ENCODE measurements at regions not wholly inside any gene's neighbourhood (a gene's known extent, or its start where the extent isn't known, plus 50 kb on each side); places are given as distances from the start of the nearest gene placed in this dataset.

GRCh38 chr2:128439791-128440665, 121.4 kb upstream of the HS6ST1 start:
- WGBS, 2 experiments (ENCODE audit: insufficient coverage in 2 of 2): 82 to 89% methylated on average over 11 to 13 of the region's 13 CpGs
- Histone ChIP-seq H3K9me3 (ENCODE audit: control insufficient read depth, low read length) (no peaks in the 10 kb centered on the region), H3K4me3 (ENCODE audit: extremely low read depth, insufficient read depth, low read length, poor library complexity, severe bottlenecking) (no peak overlapping the region), H3K36me3 (ENCODE audit: control insufficient read depth, insufficient read depth, low read length) (no peaks in the 10 kb centered on the region), H3K4me1 (ENCODE audit: control insufficient read depth, insufficient read depth, low read length, poor library complexity, severe bottlenecking) (peaks cover 25% of the 10 kb centered on the region), H3K27ac (ENCODE audit: low read depth, low read length, severe bottlenecking) (no peak overlapping the region)

GRCh38 chr2:128440666-128441340, 122.1 kb upstream of the HS6ST1 start:
- Histone ChIP-seq H3K9me3 (ENCODE audit: control insufficient read depth, low read length) (no peaks in the 10 kb centered on the region), H3K27ac (ENCODE audit: low read depth, low read length, severe bottlenecking) (no peak overlapping the region), H3K4me1 (ENCODE audit: control insufficient read depth, insufficient read depth, low read length, poor library complexity, severe bottlenecking) (peaks cover 25% of the 10 kb centered on the region), H3K4me3 (ENCODE audit: extremely low read depth, insufficient read depth, low read length, poor library complexity, severe bottlenecking) (no peak overlapping the region), H3K36me3 (ENCODE audit: control insufficient read depth, insufficient read depth, low read length) (no peaks in the 10 kb centered on the region)
- WGBS, 2 experiments (ENCODE audit: insufficient coverage in 2 of 2): 94 to 97% methylated on average over 11 to 12 of the region's 14 CpGs

DNA sequence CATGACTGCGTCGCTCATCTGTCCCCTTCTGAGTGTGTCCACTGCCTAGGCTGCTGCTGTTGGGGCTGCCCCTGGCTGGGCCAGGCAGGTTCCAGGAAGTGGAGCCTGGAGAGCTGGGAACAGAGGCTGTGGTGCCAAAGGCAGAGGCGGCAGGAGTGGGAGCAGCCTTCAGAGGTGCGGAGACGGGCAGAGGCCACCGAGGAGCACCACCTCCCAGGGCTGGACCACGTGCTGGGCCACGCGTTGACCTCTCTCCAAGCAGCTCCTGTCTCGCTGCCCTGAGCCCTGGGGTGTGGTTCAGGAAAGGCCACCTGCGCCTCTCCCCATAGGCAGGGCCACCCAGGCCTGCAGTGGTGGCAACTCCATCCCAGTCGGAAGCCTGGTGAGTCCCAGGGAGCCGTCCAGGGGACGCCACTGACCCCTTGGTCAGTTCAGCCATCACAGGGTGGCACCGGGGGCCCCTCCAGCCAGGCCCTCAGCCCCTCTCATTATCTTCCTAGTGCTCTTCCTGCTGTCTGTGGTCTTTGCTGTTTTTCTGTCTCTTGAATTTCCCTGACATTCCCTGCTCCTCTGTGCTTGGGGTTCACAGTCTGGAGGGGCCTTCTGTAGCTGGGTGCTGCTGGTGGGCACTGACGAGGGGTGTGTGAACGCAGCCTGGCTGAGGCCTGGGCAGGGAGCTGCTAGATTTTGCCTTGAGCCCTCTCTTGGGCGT, 122.8 kb upstream of the HS6ST1 start:
- peaks cover 25% of the 10 kb centered on the region for H3K4me1 ChIP-seq (ENCODE audit: control insufficient read depth, insufficient read depth, low read length, poor library complexity, severe bottlenecking)
- no peak overlapping the region for H3K4me3 ChIP-seq (ENCODE audit: extremely low read depth, insufficient read depth, low read length, poor library complexity, severe bottlenecking)
- H3K36me3 ChIP-seq (ENCODE audit: control insufficient read depth, insufficient read depth, low read length): no peaks in the 10 kb centered on the region
- H3K9me3 ChIP-seq (ENCODE audit: control insufficient read depth, low read length): no peaks in the 10 kb centered on the region
- no peak overlapping the region for H3K27ac ChIP-seq (ENCODE audit: low read depth, low read length, severe bottlenecking)
- WGBS, 2 experiments (ENCODE audit: insufficient coverage in 2 of 2): 93 to 97% methylated on average over 12 to 18 of the region's 18 CpGs

DNA sequence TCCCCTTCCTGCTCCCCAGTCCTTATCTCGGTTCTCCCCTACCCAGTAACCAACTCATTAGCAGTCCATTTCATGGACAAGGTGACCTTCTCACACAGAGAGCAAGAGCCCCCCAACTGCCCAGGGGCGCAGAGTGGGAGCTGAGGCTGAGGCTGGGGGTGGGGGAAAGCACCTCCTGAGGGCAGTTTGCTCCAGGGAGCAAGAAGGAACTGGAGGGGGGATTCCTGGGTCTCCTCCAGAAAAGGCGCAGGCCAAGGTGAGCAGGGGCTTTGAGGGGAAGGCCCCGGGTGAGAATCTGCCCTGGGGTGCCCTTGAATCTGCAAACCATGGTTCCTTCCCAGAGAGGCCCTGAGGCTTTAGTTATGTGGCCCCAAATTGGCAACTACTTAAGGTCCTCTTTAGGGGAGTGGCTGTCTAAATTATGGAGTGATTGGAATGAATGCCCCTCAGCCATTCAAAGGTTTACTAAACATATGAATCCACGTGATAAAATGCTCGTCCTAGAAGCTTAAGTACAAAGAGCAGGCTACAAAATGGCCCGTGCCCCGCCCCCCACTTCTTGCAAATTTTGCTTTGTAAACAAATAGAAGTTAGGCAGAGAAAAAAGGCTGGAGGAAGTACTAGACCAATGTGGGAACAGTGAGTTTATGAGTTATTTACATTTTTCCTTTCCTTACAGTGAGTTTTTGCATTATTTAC, 123.5 kb upstream of the HS6ST1 start:
- H3K27ac ChIP-seq (ENCODE audit: low read depth, low read length, severe bottlenecking): no peak overlapping the region
- WGBS, 2 experiments (ENCODE audit: insufficient coverage in 2 of 2): 58 to 72% methylated on average over 3 to 7 of the region's 8 CpGs
- no peak overlapping the region for H3K4me3 ChIP-seq (ENCODE audit: extremely low read depth, insufficient read depth, low read length, poor library complexity, severe bottlenecking)
- peaks cover 25% of the 10 kb centered on the region for H3K4me1 ChIP-seq (ENCODE audit: control insufficient read depth, insufficient read depth, low read length, poor library complexity, severe bottlenecking)
- no peaks in the 10 kb centered on the region for H3K9me3 ChIP-seq (ENCODE audit: control insufficient read depth, low read length)
- no peaks in the 10 kb centered on the region for H3K36me3 ChIP-seq (ENCODE audit: control insufficient read depth, insufficient read depth, low read length)

DNA sequence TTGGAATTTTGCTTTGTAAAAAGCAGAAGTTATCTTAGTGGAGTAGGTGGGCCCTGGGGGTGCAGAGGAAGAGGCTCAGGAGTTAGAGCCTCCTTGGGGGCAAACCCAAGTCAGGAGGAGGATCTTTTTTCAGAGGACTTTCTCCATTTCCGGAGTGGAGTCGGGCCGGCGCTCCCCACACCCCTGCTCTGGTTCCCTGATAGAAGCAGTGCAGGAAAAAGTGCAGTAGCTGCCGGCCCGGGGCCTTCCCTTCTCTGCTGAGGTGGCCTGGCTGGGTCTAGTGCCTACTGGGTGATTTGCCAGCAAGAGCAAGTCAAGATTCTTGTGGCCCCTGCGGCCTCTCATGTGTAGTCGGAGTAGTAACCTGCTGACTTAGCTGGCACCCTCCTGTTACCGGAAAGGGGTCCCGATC, 124.2 kb upstream of the HS6ST1 start:
- H3K27ac ChIP-seq (ENCODE audit: low read depth, low read length, severe bottlenecking): no peak overlapping the region
- H3K9me3 ChIP-seq (ENCODE audit: control insufficient read depth, low read length): no peaks in the 10 kb centered on the region
- H3K36me3 ChIP-seq (ENCODE audit: control insufficient read depth, insufficient read depth, low read length): no peaks in the 10 kb centered on the region
- peaks cover 25% of the 10 kb centered on the region for H3K4me1 ChIP-seq (ENCODE audit: control insufficient read depth, insufficient read depth, low read length, poor library complexity, severe bottlenecking)
- WGBS, 2 experiments (ENCODE audit: insufficient coverage in 2 of 2): 34 to 35% methylated on average over 6 to 10 of the region's 10 CpGs
- H3K4me3 ChIP-seq (ENCODE audit: extremely low read depth, insufficient read depth, low read length, poor library complexity, severe bottlenecking): no peak overlapping the region

GRCh38 chr2:128444121-128444771, 125.6 kb upstream of the HS6ST1 start:
- Histone ChIP-seq H3K9me3 (ENCODE audit: control insufficient read depth, low read length) (no peaks in the 10 kb centered on the region), H3K27ac (ENCODE audit: low read depth, low read length, severe bottlenecking) (no peak overlapping the region), H3K4me1 (ENCODE audit: control insufficient read depth, insufficient read depth, low read length, poor library complexity, severe bottlenecking) (peaks cover 25% of the 10 kb centered on the region), H3K36me3 (ENCODE audit: control insufficient read depth, insufficient read depth, low read length) (no peaks in the 10 kb centered on the region), H3K4me3 (ENCODE audit: extremely low read depth, insufficient read depth, low read length, poor library complexity, severe bottlenecking) (no peak overlapping the region)
- WGBS, 2 experiments (ENCODE audit: insufficient coverage in 2 of 2): 90 to 94% methylated on average over 5 to 6 of the region's 7 CpGs

DNA sequence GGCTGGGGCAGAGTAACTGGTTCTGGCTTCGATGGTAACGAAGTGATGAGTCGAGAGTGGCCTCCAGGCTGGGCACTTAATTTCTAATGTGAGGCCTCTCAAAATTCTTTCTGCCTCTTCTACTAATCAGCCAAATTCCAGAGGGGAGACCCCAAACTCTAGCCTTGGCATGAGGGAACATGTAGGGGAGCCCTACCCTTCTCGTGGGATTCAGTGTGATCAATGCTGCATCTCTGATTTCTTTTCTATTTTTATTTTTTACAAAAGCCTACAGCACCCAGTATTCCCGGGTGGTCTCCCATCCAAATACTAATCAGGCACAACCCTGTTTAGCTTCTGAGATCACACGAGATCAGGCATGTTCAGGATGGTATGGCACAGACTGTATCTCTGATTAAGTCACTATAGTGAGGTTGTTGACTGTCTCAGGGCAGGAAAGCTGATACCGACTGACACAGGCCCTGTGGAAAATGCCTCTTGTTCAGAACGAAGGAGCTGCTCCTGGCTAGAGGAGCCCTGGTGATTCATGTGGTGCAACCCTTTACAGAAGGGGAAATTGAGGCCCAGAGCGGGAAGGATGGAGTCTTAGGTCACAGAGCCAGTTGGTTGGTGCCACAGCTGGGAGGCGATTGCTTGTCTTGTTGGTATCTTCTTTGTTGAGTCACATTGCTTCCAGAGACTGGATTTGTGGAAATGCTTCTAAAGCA, 126.3 kb upstream of the HS6ST1 start:
- Histone ChIP-seq H3K27ac (ENCODE audit: low read depth, low read length, severe bottlenecking) (no peak overlapping the region), H3K4me3 (ENCODE audit: extremely low read depth, insufficient read depth, low read length, poor library complexity, severe bottlenecking) (no peak overlapping the region), H3K9me3 (ENCODE audit: control insufficient read depth, low read length) (no peaks in the 10 kb centered on the region), H3K4me1 (ENCODE audit: control insufficient read depth, insufficient read depth, low read length, poor library complexity, severe bottlenecking) (peaks cover 24% of the 10 kb centered on the region), H3K36me3 (ENCODE audit: control insufficient read depth, insufficient read depth, low read length) (no peaks in the 10 kb centered on the region)
- 82 to 84% methylated on average over 9 of the region's 10 CpGs for WGBS, 2 experiments (ENCODE audit: insufficient coverage in 2 of 2)

- H3K4me1 ChIP-seq (ENCODE audit: control insufficient read depth, insufficient read depth, low read length, poor library complexity, severe bottlenecking): peaks cover 18% of the 10 kb centered on the region
- no peaks in the 10 kb centered on the region for H3K9me3 ChIP-seq (ENCODE audit: control insufficient read depth, low read length)
- no peaks in the 10 kb centered on the region for H3K36me3 ChIP-seq (ENCODE audit: control insufficient read depth, insufficient read depth, low read length)
- no peak overlapping the region for H3K4me3 ChIP-seq (ENCODE audit: extremely low read depth, insufficient read depth, low read length, poor library complexity, severe bottlenecking)
- WGBS, 2 experiments (ENCODE audit: insufficient coverage in 2 of 2): 54 to 60% methylated on average over 2 to 3 of the region's 4 CpGs
- no peak overlapping the region for H3K27ac ChIP-seq (ENCODE audit: low read depth, low read length, severe bottlenecking)
Observed at GRCh38 chr2:128445523-128445900, 126.8 kb upstream of the HS6ST1 start.

DNA sequence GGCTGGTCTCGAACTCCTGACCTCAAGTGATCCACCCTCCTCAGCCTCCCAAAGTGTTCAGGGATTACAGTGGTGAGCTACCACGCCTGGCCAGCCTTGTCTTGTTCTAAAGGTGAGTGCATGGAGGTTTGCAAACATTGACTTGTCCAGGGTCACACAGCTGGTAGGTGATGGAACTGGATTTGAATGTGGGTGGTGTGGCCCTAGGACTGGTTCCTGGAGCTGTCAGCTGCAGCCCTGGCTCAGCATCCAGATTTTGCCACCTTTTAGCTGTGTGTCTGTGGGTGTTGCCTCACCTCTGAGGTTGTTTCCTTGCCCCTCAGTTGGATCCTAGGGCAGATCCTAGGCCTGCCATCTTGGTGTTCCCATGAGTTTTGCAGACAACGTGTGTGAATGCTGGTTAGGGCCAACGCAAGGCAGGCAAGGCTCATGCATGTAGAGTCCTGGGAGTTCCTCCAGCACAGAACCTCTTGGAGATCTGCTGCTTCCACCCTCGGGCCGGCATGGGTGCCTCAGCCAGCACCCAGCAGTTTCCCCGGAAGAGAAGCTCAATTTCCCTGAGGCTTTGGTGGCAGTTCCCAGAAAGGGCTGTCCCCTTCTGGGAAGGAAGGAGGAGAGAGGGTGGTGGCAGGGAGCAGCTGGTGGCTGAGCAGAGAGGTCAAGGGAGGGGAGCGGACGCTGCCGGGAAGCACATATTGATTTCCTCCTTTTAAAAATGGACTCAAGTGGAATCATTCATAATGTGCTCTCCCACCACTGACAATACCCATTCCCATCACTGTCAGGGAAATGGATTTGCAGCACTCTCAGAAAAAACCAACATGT, 127.6 kb upstream of the HS6ST1 start:
- peaks cover 16% of the 10 kb centered on the region for H3K4me1 ChIP-seq (ENCODE audit: control insufficient read depth, insufficient read depth, low read length, poor library complexity, severe bottlenecking)
- no peaks in the 10 kb centered on the region for H3K9me3 ChIP-seq (ENCODE audit: control insufficient read depth, low read length)
- H3K27ac ChIP-seq (ENCODE audit: low read depth, low read length, severe bottlenecking): no peak overlapping the region
- no peaks in the 10 kb centered on the region for H3K36me3 ChIP-seq (ENCODE audit: control insufficient read depth, insufficient read depth, low read length)
- 88 to 92% methylated on average over 7 of the region's 10 CpGs for WGBS, 2 experiments (ENCODE audit: insufficient coverage in 2 of 2)
- no peak overlapping the region for H3K4me3 ChIP-seq (ENCODE audit: extremely low read depth, insufficient read depth, low read length, poor library complexity, severe bottlenecking)
